Tongue (tissue), 1 donor: ENCODE measurements at regions not wholly inside any gene's neighbourhood (a gene's known extent, or its start where the extent isn't known, plus 50 kb on each side); places are given as distances from the start of the nearest gene placed in this dataset.
"Not testable (repeated sequence)": the region's sequence is repeated elsewhere in the genome, so short reads cannot be mapped to it uniquely, and the experiment has no call there.

Source experiments
- DNase-seq: peaks from one replicate; pipeline ENCODE4 v3.0.0-alpha.2; 2015

DNA sequence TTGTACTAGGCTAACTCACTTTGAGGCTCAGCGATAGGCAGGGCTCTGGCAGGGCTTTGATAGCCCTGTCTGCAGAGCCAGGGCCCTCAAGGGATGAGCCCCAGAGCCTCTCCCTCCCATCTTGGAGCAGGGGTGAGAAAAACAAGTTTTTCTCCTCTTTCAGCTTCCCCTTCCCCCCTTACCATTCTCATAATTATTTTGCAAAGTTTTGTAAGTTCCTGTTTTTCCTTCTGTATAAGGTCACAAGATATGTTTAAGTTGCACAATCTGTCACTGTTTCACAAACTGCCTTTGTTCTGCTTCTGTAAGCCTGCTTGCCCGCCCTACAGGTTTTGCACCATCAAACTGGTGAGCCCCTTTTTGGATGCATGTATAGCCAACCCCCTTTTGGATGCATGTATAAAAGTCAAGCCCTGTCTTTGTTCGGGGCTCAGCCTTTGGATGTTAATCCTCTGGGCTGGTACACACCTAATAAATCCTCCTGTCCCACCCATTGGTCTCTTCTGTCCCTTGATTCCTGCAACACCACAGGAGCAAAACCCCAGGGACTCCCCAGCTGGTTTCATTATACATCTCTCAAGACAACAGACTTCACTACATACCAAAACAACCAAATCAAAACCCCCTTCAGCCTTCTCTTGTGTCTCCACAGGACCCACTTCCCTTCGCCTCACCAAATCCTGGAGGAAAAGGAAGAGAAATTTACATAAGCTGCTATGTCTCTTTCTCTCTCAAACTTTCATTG lies 52.5 kb upstream of the RESF1 start:
- no peak for DNase-seq

DNA sequence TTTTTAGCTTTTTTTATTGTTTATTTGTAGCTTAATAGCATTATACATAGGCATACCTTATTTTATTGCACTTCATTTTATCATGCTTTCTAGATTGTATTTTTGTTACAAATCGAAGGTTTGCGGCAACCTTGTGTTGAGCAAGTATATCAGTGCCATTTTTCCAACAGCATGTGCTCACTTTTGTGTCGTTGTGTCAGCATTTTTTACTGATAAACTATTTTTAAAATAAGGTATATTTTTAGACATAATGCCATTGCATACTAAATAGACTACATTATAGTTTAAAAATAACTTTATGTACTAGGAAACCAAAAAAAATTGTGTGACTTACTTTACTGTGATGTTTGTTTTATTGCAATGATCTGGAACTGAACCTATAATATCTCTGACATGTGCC lies 56.2 kb upstream of the RESF1 start:
- no peak for DNase-seq

DNA sequence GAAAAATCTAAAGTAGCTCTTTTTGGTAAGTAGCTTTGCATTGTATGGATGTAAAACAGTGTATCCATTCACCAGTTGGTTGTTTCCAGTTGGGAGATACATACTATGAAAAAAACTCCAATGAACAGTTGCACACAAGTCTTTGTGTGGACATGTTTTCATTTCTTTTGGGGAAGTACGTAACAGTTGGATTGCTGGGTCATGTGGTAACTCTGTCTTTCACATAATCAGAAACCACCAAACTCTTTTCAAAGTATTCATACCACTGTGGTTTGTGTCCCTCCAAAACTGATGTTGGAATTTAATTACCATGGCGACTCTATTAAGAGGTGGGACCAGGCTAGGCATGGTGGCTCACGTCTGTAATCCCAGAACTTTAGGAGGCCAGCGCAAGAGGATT lies 58.9 kb upstream of the RESF1 start:
- no peak for DNase-seq

DNA sequence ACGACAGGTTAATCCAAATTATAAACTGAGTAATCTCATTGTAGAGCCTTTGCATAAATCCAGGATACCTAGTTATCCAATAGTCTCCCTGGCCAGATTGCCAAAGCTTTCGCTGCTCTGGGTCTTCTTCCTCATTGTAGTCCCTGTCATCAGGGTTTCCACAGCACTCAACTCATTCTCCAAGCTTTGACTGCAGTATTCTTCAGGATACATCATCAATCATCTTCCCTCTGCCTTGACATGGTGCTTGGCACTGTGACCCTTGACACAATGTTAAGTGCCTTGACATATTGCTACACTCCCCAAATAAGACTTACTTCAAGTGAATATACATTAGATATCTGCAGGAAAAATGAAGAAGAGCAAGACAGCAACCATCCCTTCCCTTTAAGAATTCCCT lies 60.1 kb upstream of the RESF1 start:
- no peak for DNase-seq

DNA sequence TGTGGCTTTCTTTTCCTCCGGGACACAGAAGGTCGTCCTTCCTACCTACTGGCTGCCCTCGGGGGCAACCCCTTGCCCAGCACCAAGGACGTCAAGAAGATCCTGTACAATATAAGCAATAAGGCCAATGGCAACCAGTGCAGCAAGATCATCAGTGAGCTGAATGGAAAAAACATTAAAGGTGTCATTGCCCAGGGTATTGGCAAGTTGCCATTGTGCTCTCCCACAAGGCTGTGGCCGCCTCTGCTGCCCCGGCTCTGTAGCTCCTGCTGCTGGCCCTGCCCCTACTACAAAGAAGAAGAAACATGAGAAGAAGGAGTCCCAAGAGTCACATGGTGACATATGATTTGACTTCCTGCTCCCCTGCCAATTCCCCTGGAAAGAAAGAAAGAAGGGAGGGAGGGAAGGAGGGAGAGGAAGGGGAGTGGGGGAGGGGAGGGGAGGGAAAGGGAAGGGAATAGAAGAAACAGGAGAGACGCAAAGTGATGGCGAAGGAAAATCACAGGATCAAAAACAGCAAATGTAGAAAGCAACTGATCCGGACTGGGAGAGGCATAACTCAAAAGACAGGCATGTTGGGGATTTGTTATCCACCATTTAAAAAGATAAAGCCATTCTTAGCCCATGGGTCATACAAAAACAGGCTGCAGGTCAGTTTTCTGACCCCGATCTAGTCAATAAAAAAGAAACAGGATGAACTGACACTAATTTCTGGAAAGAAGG lies 61.3 kb upstream of the RESF1 start:
- no peak for DNase-seq

DNA sequence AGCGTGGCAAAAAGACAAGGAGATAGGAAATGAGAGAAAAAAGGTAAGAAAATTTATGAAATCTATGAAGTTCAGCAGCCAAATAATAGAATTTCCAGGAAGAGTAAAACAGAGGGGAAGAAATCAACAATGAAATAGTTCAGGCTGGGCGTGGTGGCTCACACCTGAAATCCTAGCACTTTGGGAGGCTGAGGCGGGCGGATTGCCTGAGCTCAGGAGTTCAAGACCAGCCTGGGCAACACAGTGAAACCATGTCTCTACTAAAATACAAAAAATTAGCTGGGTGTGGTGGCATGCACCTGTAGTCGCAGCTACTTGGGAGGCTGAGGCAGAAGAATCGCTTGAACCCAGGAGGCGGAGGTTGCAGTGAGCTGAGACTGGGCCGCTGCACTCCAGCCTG lies 62.1 kb upstream of the RESF1 start:
- not testable (repeated sequence) for DNase-seq

DNA sequence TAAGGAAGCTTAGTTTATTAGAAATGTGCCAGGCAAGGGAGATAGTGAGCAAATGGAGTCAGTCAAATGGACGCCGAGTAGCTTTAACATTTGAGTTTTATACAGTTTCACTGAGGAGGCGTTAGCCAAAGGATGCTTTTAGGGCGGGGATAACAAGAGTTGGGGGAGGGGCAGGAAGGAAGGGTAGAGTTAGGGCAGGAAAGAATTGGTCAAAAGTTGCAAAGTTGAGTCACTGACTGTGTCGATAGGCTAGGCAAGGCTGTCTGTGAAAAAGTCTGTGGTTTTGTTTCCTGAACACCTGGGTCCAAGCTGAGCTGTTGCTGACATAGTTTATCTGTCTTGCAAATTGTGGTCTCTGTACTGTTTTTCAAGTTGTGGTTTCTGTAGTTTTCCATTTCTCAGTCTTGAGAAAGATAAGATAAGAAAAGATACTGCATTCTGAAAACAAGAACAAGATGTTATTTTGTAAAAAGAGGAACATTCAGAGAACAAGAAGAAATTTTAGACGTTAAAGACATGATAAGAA lies 62.6 kb upstream of the RESF1 start:
- no peak for DNase-seq

DNA sequence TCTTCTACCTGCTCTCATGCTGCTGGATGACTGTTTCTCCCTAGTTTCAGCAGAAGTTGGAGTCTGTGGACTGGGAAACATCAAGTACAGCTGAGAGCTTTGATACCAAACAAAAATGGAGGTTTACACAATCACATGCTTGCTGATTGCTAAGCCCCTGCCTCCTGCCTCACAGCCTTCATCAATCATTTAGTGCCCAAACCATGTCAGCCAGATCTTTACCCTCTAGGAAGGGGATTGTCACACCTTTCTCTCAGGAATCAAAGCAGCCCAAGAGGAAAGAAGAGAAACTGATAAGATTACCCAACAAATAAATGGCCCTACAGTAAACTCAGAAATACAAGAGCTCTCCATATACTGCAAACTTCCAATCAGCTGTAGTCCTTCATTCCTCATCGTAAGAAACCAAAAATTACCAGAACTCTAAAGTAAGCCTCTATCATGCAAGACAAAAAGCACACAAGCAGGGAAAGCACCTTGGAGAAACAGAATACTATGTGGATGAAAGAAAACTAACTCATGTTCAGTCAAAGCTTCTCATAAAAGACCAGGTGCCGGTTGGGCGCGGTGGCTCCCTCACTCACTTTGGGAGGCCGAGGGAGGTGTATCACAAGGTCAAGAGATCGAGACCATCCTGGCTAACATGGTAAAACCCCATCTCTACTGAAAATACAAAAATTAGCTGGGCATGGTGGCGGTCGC lies 63.6 kb upstream of the RESF1 start:
- no peak for DNase-seq

DNA sequence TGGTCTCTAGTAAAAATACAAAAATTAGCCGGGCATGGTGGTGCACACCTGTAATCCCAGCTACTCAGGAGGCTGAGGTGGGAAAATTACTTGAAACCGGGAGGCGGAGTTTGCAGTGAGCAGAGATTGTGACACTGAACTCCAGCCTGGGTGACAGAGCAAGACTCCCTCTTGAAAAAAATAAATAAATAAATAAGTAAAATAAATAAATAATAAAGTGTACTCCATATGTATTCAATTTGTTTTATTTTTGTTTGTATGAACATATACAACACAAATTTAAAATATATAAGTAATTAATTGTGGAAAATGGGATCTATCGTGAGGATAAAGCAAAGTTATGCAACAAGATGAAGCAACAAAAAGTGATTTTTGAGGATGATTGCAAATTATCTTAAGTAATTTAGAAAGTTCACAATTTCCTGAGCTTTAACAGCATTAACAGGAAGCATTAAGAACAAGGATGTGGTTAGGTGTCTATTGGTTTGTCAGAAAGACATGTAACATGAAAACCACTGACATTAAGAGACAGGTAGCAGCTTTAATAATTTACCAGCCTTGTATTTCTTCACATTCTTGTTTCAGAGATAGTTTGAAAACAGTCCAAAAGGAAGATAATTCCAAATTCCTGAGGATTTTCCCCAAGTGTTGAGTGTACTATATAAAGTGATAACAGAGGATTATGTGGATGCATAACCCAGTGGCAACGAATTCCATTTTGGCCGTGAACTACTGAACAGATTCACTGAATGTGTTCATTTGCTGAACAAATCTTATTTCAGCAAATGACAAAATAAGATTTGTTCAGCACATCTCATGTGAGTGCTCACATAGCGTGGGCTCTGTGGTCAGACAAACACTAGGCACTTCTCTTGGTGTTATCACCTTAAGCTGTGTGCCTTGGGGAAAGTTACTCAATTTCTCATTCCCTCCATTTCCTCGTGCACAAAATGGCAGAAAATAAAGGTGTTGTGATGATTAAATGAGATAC lies 68.6 kb upstream of the RESF1 start:
- no peak for DNase-seq

DNA sequence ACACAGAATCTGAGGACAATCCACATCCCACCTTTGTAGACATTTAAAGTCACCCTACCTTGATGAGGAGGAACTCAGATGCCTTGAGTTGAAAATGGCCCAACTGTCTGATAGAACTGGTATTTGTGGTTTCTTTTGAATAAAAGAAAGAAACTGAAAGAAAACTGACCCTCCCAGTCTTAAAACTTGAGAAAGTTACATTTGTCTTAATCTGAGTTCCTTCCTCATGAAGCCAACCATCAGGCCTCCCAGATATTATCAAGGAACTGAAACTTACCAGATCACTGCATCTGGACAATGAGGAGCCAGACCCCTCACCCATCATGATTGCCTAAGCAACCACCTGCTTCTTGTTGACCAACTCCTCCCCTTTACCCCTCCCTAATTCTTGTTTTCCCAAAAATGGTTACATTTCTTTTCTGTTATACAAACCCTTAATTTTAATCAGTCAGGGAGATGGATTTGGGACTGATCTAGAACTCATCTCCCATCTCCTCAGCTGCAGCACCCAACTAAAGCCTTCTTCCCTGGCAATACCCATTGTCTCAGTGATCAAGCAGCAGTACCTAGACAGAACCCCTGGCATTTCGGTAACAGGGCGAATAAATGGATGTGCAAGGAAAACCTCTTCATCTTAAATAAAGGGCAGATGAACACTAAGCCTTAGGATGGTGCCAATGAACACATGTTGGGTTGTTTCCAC lies 72.0 kb upstream of the RESF1 start:
- no peak for DNase-seq

DNA sequence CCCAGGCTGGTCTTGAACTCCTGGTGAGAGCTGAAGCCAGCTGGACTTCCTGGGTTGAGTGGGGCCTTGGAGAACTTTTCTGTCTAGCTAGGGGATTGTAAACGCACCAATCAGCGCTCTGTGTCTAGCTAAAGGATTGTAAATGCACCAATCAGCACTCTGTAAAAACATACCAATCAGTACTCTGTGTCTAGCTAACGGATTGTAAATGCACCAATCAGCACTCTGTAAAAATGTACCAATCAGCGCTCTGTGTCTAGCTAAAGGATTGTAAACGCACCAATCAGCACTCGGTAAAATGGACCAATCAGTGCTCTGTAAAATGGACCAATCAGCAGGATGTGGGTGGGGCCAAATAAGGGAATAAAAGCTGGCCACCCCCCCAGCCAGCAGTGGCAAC lies 76.5 kb upstream of the RESF1 start:
- DNase-seq = not testable (repeated sequence)

DNA sequence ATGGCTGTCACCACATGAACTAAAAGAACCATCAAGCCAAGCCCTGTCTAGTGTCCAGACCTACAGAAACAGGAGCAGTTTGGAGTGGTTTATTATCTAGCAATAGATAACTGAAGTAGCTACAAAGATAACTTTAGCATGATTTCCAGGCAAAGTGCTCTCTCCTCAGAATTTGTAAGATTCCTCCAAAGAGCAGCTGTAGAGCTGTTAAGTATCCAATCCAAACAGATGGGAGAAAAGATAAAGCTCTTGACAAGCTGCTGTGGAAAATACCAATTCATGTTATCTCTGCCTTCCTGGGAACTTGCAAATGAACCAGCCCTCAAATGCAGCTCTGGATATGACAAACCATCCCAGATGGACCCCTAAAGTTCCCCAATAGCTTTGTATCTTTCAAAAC lies 78.9 kb upstream of the RESF1 start:
- no peak for DNase-seq

DNA sequence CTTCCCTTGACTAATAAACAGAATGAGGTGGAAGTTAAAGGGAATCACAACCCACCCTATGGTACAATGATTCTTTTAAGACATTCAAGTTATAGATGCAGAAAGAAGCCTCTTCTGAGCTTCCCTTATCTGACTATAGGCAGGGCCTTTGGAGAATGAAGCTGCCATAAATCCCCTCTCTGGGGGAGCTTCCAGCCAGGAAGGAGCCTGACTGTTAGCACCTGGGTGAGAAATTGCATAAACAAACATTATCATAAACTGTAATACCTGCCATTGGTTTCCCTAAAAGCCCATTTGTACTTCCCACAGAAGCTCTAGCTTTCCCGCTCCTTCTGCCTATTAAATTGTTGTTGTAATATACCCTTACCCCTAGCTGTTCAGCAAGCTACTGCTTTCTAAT lies 81.3 kb upstream of the RESF1 start:
- DNase-seq = no peak

DNA sequence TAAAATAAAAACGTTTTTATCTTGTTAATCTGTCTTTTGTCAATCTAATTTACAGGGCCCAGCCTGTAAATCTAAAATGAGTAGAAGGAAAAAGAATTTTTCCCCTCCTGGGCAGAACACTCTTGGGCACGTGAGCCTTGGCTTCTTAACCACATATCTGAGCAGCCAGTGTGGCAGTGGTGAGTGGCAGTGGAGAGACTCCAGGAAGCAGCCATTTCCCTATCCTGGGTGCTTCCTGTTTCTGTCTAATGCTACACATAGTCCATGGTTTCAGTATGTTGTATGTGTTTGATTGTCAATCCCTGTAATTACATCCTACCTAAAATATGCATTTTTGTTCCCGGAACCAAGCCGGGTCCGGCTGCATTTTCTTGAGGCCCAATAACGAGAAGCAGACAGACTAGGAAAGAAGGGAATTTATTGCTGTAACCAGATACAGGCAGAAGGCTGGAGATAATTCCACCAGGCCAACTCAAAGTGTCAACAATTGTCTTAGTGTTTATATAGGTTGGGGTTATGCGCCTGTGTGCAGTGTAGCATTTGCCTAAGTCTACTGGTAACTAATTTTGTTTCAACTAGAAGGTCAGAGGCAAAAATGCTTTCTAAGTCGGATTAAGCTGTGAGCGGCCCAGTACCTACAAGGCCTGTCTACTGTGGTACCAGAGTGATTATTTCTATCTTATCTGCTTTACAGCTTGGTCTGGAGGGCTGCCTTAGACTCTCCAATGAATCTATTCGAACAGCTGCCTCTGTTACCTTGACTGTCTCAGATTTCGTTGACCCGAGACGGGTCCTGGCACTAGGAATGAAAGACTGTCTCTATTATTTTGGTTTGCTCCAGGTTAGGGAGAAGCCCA lies 82.4 kb upstream of the RESF1 start:
- DNase-seq = peak; percentile 48

DNA sequence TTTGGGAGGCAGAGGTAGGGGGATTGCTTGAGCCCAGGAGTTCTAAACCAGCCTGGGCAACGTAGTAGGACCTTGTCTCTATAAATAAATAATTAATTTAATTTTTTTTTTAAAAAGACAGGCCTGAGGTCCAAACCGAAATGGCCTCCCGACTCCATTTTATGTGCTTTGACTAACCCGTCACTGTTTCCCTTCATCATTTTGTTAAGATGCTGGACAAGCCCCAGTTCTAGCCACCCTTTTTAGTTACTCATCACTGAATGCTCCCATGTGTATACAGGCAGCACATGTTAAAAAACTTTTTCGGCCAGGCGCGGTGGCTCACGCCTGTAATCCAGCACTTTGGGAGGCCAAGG lies 83.6 kb upstream of the RESF1 start:
- DNase-seq = no peak

DNA sequence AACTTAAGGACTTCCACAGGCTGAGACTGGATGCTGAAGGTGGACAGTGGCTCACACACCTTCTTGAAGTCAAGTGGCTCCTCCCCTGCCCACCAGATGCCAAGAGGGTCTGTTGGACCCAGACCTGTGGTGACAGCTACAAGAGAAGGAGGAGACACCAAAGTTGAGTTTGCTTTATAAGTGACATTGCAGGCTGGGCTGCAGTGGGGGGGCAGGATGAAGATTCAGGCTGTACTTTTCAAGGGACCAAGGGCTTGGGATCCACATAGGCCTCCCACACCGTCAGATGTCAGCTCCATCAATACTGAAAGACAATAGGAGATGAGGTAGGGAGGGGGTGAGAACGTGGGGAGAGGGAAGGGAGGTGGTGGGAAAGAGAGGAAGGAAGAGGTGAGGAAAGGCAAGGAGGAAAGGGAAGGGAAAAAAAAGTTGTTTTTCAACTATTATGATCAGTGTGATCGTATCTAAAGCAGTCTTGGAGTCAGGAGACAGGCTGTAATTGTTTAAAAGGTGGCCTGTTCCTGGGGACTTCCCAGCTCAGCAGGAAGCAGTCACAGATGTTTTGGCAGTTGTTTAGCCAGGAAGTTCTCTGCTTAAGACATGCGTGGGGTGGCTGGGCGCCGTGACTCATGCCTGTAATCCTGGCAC lies 84.1 kb upstream of the RESF1 start:
- DNase-seq = peak; percentile 25

DNA sequence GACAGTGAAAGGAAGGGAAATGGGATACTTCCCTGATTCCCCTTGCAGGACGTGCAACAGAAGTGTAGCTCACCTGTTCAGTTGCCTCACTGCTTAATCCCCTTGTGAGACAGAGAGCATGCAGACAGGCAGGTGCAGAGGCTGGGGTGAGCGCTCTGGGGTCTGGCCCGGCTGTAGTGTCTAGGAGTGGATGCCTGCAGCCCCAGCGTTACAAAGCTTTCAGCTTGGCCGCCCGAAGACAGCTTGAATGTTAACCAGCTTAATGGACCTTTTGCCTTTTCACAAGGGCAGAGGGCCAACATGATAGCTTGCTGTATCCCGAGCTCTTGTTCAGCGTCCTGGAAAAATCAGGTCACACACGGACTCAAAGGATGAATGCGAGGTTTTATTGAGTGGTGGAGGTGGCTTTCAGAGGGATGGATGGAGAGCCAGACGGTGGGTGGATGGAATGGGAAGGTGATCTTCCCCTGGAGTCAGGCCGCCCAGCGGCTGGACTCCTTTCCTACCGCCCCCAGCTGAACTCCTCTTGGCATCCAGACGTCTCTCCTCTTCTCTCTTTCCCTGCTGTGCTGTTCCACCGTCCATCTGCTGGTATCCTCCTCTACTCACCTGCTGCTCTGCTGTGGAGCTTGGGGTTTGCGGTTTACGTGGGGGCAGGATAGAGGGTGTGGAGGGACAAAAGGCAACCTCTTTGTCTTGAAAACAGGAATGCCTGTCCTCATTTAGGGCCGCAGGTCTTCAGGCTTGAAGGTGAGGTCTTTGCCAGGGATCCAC lies 86.2 kb upstream of the RESF1 start:
- DNase-seq = no peak

DNA sequence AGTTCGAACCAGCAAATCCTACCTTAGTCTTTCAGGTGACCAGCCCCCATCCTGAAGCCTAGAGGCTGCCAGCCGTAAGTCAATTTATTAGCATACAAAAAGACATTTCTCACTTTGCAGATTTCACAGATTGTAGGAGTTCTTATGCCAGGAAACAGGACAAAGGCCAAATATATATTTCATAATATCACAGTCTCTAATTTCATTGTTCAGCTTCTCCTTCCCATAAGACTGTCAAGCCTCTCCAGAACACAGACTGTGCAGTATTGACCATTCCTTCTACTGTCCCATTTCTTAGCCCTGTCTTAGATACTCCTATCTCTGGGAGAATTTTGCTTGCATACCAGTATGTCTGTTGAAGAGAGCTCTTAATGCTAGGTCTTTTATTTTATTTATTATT lies 89.2 kb upstream of the RESF1 start:
- no peak for DNase-seq

DNA sequence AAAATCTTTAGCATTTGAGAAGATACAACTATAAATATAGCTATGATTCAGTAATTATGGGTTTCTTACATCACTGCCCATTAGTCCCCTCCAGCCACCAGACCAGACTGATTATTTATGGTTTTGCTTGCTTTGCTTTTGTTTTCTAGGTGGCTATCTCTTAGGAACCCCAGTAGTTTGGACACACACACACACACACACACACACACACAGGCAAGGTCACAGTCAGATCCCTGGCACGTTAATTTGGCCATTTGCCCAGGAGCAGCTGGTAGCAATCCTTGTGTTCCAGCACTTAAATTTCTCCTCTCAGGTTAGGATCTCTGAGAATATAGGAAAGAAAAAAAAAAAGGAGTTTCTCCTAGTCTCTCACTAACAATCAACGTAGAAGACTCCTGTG lies 90.2 kb upstream of the RESF1 start:
- peak; percentile 65 for DNase-seq
